Activated CD8-positive, alpha-beta memory T cell treated with anti-CD3 and anti-CD28 coated beads, Interleukin-2, amount 10 ng/mL, durations not matched to agents 7 days and 5 days (primary cell): ENCODE measurements at regions not wholly inside any gene's neighbourhood (a gene's known extent, or its start where the extent isn't known, plus 50 kb on each side); places are given as distances from the start of the nearest gene placed in this dataset.

Experiments
- ATAC-seq: fragments of 150-1000 bp; cut with Tn5 transposase; one replicate; pipeline ENCODE4 v1.10.0; 2021; ENCODE audit warnings: moderate library complexity
- CTCF ChIA-PET: fragments of 350-600 bp; sonication (Branson Sonifier 250); formaldehyde crosslinking; loops from one replicate; lab custom pipeline; 2021; ENCODE audit warnings: antibody characterized with exemption; lab: Charles Lee
- DNase-seq: peaks from one replicate; pipeline ENCODE4 v3.0.0-alpha.2; 2020
- H3K27ac Mint-ChIP-seq: one replicate; pipeline ENCODE4 v1.8.0; 2021; ENCODE audit warnings: mild to moderate bottlenecking, mixed read lengths
- H3K27me3 Mint-ChIP-seq: one replicate; pipeline ENCODE4 v1.8.0; 2021; ENCODE audit warnings: mixed read lengths
- H3K36me3 Mint-ChIP-seq: one replicate; pipeline ENCODE4 v1.8.0; 2021; ENCODE audit warnings: mild to moderate bottlenecking, mixed read lengths
- H3K4me1 Mint-ChIP-seq: one replicate; pipeline ENCODE4 v1.8.0; 2021; ENCODE audit warnings: mixed read lengths
- H3K4me3 Mint-ChIP-seq: one replicate; pipeline ENCODE4 v1.8.0; 2021; ENCODE audit warnings: mild to moderate bottlenecking, moderate library complexity, mixed read lengths
- H3K9me3 Mint-ChIP-seq: one replicate; pipeline ENCODE4 v1.8.0; 2022; ENCODE audit warnings: low read depth, mixed read lengths

DNA sequence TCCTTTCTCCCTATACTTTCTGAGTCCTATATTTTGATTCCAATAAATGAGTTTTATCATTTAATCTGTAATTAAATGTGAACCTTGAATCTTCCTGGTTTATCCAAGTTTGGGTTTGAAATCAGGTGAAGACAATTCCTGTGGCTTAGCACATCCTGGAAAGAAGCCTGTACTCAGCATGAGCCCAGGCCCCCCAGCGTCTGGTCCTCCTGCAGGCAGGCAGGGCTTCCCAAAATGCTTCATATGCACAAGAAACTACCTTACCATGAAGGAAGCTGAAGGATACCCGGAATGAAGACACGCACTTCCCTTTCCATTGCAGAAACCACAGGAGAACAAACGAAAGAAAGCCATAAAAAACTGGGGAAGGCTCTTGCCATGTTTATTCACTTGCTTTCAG lies 157.4 kb upstream of the PDE10A start:
- ATAC-seq: no peak
- Mint-ChIP-seq H3K27ac (no peak overlapping the region), H3K4me3 (no peak overlapping the region), H3K36me3 (no peaks in the 10 kb centered on the region), H3K27me3 (peaks cover 27% of the 10 kb centered on the region), H3K4me1 (no peaks in the 10 kb centered on the region), H3K9me3 (no peaks in the 10 kb centered on the region)
- CTCF ChIA-PET: no interaction called here
- DNase-seq: no peak

DNA sequence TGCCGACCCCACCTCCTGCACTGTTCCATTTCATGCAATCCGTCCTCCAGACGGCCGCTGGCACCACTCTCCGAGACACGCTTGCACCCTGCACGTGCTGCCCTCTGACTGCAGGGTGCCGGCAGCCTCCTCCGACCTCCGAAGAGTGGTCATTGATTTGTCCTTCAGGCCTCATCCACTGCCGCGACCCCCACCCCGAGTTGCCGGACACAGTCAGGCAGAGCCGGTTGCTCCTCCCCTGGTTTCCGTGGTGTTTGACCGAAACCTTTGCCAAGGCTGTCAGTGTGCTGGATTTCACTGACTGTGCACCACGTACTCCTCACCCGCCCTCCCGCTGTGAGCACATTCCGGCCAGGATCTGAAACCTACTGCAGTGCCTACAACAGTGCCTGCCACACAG lies 156.4 kb upstream of the PDE10A start:
- Mint-ChIP-seq H3K27ac (no peak overlapping the region), H3K4me1 (no peaks in the 10 kb centered on the region), H3K27me3 (peaks cover 27% of the 10 kb centered on the region), H3K9me3 (no peaks in the 10 kb centered on the region), H3K36me3 (no peaks in the 10 kb centered on the region), H3K4me3 (no peak overlapping the region)
- ATAC-seq: no peak
- CTCF ChIA-PET: no interaction called here
- DNase-seq: no peak

DNA sequence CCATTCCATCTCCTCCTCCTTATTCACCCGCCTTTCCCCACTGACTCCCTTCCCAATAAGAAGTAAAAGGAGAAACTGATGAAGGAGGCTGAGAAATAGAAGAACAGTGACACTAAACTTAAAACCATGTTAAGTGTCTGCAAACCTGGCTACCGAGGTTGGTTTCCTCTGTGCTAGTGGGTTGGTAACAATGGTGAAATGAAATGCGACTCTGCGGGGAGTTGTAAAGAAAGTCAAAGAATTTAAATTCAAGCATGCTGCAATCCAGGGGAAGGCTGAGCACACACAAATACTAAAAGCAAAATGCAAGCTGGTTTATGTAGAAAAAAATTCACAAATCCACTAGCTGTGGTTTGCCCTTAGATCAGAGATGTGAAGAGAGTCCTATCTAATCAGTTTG lies 155.2 kb upstream of the PDE10A start:
- Mint-ChIP-seq H3K27me3 (peaks cover 27% of the 10 kb centered on the region), H3K27ac (no peak overlapping the region), H3K36me3 (no peaks in the 10 kb centered on the region), H3K4me3 (no peak overlapping the region), H3K9me3 (no peaks in the 10 kb centered on the region), H3K4me1 (no peaks in the 10 kb centered on the region)
- ATAC-seq: no peak
- no peak for DNase-seq
- CTCF ChIA-PET: no interaction called here

DNA sequence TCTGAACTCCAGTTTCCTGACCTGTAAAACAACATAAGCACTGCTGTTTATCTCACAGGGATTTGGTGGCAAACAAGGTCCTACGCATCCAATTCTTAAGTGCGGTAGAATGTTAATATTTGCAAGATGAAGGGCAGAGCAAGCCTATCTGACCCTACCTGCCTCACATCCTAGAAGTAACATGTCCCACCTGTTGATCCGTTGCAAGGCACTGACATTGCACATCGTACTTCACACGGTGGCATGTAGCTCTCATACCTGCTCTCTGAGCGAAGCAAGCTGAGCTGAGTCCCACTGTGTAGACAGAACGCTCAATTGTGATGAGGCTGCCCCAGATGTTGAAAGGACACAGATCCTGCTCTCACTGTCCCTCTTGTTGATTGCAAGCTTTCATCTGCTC lies 154.7 kb upstream of the PDE10A start:
- DNase-seq (no peak), ATAC-seq (no peak)
- no peak overlapping the region for H3K4me3 Mint-ChIP-seq
- CTCF ChIA-PET: no interaction called here
- no peaks in the 10 kb centered on the region for H3K9me3 Mint-ChIP-seq
- H3K27me3 Mint-ChIP-seq: peaks cover 27% of the 10 kb centered on the region
- H3K4me1 Mint-ChIP-seq: no peaks in the 10 kb centered on the region
- no peaks in the 10 kb centered on the region for H3K36me3 Mint-ChIP-seq
- no peak overlapping the region for H3K27ac Mint-ChIP-seq

DNA sequence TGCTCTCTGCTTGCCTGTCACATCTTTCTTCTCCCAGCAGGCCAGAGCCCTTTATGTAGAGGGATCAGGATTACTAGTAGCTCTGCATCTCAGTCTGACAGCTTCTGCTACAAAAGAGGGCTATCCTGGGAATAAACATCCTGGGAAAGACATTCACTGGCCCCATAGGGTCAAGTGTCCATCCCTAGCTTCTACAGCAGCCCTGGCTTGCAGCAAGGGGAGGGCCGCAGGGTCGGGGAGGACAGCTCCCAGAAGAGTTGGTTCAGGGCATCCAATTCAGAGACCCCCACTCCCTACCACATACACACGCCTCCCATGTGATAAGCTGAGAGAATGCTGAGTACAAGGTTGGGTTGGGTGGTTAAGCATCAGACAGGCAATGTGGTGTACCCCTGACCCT lies 154.1 kb upstream of the PDE10A start:
- ATAC-seq (no peak), DNase-seq (no peak)
- H3K27ac Mint-ChIP-seq: no peak overlapping the region
- peaks cover 27% of the 10 kb centered on the region for H3K27me3 Mint-ChIP-seq
- H3K4me1 Mint-ChIP-seq: no peaks in the 10 kb centered on the region
- CTCF ChIA-PET: no interaction called here
- H3K9me3 Mint-ChIP-seq: no peaks in the 10 kb centered on the region
- no peak overlapping the region for H3K4me3 Mint-ChIP-seq
- no peaks in the 10 kb centered on the region for H3K36me3 Mint-ChIP-seq

DNA sequence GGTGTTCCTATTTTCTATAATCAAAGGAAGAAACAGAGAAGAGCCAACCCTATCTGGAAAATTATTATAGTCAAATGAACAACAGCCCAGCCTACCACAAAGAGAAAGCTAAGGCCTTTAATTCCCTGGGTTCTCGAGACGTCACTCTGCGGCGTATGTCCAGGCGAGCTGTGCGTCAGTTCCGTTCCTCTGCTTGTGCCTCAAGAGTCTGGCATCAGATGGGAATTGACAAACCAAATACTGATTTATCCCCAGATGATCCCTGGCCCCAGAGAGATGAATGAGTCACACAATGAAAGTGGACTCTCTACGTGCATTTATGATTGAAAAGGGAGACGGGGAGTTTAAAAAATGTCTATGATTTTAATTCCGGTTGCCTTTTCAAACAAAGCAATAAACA lies 151.6 kb upstream of the PDE10A start:
- no peak for ATAC-seq

DNA sequence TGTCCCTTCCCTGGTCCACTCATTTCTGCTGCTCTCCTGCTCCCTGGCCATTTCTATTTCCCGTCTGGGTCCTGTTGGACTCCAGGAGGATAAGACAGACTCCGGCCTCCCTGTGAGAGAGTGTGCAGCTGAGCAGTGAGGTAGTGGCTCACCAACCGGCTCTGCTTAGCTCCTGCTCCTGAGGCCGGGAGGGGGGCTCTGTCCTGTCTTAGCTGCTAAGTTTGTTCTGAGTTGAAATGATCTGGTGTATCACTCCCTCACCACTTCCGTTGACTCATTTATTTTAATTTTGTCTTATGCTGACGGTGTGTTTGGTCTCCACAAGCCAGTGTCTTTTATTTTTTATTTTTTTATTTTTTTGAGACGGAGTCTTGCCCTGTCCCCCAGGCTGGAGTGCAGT lies 148.5 kb upstream of the PDE10A start:
- Mint-ChIP-seq H3K4me1 (no peaks in the 10 kb centered on the region), H3K4me3 (no peak overlapping the region), H3K9me3 (no peaks in the 10 kb centered on the region), H3K36me3 (no peaks in the 10 kb centered on the region), H3K27me3 (no peaks in the 10 kb centered on the region), H3K27ac (no peak overlapping the region)
- ATAC-seq: no peak
- CTCF ChIA-PET: no interaction called here
- no peak for DNase-seq

More for the DNA sequence above, 151.6 kb upstream of the PDE10A start:
- DNase-seq: no peak
- CTCF ChIA-PET: no interaction called here
- Mint-ChIP-seq H3K27ac (no peak overlapping the region), H3K36me3 (no peaks in the 10 kb centered on the region), H3K27me3 (peaks cover 15% of the 10 kb centered on the region), H3K4me1 (no peaks in the 10 kb centered on the region), H3K9me3 (no peaks in the 10 kb centered on the region), H3K4me3 (no peak overlapping the region)

DNA sequence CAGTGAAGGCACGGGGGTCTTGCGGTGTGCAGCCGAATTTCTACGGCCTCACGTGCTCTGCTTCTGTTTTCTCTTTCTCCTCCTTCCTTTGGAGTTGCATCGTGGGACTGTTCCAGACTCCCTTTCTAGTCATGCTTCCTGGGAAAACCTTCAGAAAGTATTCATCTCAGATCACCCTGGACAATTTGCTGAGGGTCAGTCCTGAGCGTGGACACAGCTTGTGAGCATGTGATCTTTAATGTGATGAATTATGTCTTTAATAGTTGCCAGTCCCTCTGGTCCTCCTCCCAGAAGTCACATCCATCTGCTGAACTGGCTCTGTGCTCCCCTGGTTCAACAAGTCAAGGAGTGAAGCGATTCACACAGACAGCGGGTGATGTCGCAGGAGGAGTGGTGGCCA lies 145.0 kb upstream of the PDE10A start:
- Mint-ChIP-seq H3K27me3 (peaks cover 14% of the 10 kb centered on the region), H3K36me3 (peaks cover 2% of the 10 kb centered on the region), H3K4me1 (peaks cover 2% of the 10 kb centered on the region), H3K9me3 (no peaks in the 10 kb centered on the region), H3K4me3 (no peak overlapping the region), H3K27ac (no peak overlapping the region)
- CTCF ChIA-PET: no interaction called here
- DNase-seq (no peak), ATAC-seq (no peak)

DNA sequence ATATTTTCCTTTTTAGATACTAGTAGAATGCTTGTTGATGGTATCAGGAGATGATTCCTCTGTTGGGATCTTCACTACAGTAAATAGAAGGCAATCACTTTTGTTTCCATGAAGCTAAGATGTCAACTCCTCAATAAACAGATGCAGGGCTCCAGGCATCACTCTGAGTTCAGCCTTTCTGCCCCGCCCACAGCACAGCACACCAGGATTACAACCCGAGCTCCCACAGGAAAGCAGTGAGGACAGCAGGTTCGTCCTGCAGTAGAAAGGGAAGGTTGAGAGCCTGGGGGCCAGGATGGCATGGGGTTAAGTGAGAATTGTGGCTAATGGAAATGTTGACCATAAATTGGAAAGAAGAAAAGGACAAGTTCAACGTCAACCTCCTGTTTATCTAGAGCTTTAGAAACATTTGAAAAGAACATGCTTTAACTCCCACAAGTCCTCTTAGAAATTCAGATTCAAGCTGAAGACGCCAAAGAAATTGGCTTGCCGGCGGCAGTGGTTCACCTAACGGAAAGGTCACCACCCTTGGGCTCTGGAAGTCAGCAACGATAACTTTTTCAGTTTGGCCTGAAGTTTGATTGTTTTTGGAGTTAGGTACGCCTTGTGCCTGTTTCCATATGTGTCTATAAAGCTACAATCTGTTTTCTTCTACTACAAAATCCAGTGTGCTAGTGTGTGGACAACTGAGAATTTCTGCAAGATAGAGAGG lies 144.4 kb upstream of the PDE10A start:
- Mint-ChIP-seq H3K9me3 (no peaks in the 10 kb centered on the region), H3K27me3 (peaks cover 14% of the 10 kb centered on the region), H3K4me1 (peaks cover 2% of the 10 kb centered on the region), H3K36me3 (peaks cover 2% of the 10 kb centered on the region), H3K27ac (no peak overlapping the region), H3K4me3 (no peak overlapping the region)
- CTCF ChIA-PET: no interaction called here
- ATAC-seq (no peak), DNase-seq (no peak)

DNA sequence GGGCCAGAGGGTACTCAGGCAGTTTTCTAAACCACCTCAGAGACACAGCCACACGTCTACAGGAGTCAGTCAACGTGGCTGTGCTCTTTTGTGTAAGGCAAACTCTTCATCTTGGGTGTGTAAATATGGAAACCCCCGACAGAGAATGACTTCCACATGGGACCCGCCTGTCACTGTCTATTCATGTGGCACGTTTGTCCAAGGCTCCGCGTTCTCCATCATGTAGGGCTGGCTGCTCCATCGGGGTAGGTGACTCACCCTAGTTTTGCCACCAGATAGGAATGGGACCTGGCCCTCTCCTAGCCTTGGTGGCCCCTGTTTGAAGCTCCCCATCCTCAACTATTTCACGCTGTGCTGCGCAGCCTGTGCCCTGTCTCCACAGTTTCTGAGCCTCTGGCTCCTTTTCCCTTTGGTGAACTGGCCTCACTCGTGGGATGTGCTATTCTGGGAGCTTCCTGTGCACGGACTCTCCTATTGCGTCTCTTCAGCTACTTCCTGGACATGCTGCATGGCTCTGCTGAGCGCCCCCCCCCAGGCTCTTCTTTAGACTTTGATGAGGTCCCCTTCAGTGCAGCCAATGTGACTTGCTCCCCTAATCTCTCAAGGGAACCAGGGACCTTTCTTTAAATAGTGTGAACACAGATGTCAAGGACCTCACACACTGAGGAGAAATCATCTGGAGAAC lies 143.2 kb upstream of the PDE10A start:
- peaks cover 2% of the 10 kb centered on the region for H3K36me3 Mint-ChIP-seq
- H3K27ac Mint-ChIP-seq: no peak overlapping the region
- no peak for DNase-seq
- no peak for ATAC-seq
- peaks cover 2% of the 10 kb centered on the region for H3K4me1 Mint-ChIP-seq
- no peaks in the 10 kb centered on the region for H3K9me3 Mint-ChIP-seq
- CTCF ChIA-PET: interaction anchor here (0.6 kb wide), 1 partner anchor 37 kb away, joined by 3 read pairs; no protein-coding TSS in a partner anchor
- no peak overlapping the region for H3K4me3 Mint-ChIP-seq
- H3K27me3 Mint-ChIP-seq: peaks cover 14% of the 10 kb centered on the region

DNA sequence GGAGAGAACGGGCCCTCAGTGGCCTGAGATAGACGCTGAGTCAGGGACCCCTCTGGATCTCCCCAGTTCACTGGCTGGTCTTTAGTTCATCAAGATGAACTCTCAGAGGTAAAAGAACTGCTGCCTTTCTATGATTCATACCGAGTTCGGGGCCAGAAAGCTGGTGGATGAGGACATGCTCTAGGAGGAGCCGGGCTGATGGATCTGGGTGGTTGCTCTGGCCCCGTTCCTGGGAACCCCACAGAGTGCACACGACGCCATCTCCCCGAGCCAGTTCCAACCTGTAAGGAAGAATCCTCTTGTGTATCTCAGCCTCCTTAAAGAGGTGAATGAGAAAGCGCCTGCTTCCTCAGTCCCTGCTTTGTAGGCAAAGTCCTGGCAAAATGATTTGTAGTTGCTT lies 142.6 kb upstream of the PDE10A start:
- H3K27ac Mint-ChIP-seq: no peak overlapping the region

DNA sequence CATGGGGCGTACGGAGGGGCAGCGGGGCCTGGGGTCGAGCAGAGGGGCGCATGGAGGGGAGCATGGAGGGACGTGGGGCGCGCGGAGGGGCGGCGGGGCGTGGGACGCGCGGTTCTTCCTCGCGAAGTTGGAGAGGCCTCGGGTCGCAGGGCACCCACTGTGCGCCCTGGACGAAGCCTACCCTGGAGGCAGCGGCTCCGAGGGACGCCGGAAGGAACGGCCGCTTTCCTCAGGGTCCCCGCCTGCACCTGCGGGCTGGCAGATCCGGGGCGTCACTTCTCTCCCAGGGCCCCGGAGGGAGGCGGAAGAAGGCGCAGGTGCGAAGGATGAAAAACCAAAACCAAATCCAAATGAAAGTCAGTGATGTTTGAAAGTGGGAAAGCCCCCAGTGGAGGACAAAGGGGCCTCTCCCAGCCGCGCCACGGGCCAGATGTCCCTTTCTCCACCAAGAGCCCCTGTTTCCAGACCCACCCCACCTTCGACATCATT lies 142.1 kb upstream of the PDE10A start:
- H3K9me3 Mint-ChIP-seq: no peaks in the 10 kb centered on the region
- H3K36me3 Mint-ChIP-seq: peaks cover 2% of the 10 kb centered on the region
- H3K27me3 Mint-ChIP-seq: peaks cover 14% of the 10 kb centered on the region
- H3K27ac Mint-ChIP-seq: no peak overlapping the region
- no peak for ATAC-seq
- CTCF ChIA-PET: no interaction called here
- no peak overlapping the region for H3K4me3 Mint-ChIP-seq
- no peak for DNase-seq
- peaks cover 2% of the 10 kb centered on the region for H3K4me1 Mint-ChIP-seq

More for the DNA sequence above, 142.6 kb upstream of the PDE10A start:
- peaks cover 14% of the 10 kb centered on the region for H3K27me3 Mint-ChIP-seq
- no peak overlapping the region for H3K4me3 Mint-ChIP-seq
- no peaks in the 10 kb centered on the region for H3K9me3 Mint-ChIP-seq
- ATAC-seq (no peak), DNase-seq (no peak)
- peaks cover 2% of the 10 kb centered on the region for H3K4me1 Mint-ChIP-seq
- CTCF ChIA-PET: no interaction called here
- H3K36me3 Mint-ChIP-seq: peaks cover 2% of the 10 kb centered on the region

DNA sequence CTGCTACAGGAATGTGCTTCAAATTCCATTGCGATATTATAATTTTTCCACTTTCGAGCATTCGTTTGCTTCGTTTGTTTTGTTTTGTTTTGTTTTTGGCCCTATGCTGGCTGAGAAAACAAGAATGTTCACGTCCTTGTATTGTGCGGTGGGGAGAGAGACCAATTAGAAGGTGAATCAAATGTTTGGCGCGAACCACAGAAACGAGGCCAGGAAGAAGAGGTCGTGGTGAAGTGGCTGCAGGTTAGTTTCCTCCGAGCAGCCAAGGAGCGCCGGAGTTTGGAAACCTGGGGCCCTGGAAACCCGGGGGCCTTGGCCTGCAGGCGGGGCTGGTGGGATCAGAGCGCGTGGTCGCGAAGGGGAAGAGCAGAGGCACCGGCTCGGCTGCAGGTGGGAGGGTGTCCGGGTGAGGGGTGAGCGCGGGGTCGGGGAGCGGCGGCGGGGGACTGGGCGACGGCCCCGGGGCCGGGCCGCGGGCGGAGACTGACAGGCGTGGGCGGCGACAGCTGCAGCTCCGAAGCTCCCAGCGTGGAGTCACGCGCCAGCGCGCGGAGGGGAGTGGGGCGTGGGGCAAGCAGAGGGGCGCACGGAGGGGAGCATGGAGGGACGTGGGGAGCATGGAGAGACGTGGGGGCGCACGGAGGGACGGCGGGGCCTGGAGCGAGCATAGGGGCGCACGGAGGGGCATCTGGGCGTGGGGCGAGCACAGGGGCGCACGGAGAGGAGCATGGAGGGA lies 141.5 kb upstream of the PDE10A start:
- CTCF ChIA-PET: no interaction called here
- Mint-ChIP-seq H3K27ac (no peak overlapping the region), H3K4me1 (peaks cover 2% of the 10 kb centered on the region), H3K36me3 (peaks cover 2% of the 10 kb centered on the region), H3K27me3 (peaks cover 14% of the 10 kb centered on the region), H3K4me3 (no peak overlapping the region), H3K9me3 (no peaks in the 10 kb centered on the region)
- DNase-seq (no peak), ATAC-seq (no peak)

DNA sequence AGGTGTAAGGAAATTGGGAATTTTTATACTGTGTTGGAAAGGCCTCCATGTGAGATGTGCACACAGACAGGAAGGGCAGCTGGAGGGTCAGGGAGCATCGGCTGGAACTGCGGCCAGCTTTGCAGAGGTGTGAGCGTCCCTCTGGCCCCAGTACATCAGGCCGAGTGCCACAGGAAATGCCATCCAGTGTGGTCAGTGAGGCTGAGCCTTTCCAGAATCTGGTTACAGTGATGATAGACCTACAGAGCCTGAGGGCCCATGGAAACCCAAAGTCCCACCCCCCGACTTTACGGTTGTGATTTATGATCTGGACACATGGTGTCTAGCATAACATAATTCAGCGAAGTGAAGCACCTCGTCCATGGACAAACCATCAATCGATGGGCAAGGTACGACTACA lies 137.3 kb upstream of the PDE10A start:
- Mint-ChIP-seq H3K36me3 (peaks cover 2% of the 10 kb centered on the region), H3K4me1 (peaks cover 2% of the 10 kb centered on the region), H3K27me3 (peaks cover 9% of the 10 kb centered on the region), H3K27ac (no peak overlapping the region), H3K9me3 (no peaks in the 10 kb centered on the region), H3K4me3 (no peak overlapping the region)
- CTCF ChIA-PET: no interaction called here
- DNase-seq (no peak), ATAC-seq (no peak)
